ENCODE measurements at regions not wholly inside any gene's neighbourhood (a gene's known extent, or its start where the extent isn't known, plus 50 kb on each side); places are given as distances from the start of the nearest gene placed in this dataset.

GRCh38 chr15:79682851-79683288, 213.9 kb downstream of the MTHFS start (continued):
- TF ChIP-seq ZNF639 (tag by site-specific recombination; IDR thresholded peaks at IDR 0.05) (no peak), ZSCAN18 (tag by site-specific recombination; IDR thresholded peaks at IDR 0.05) (no peak), ZBTB21 (tag by site-specific recombination; IDR thresholded peaks at IDR 0.05) (no peak), ZNF580 (tag by site-specific recombination; IDR thresholded peaks at IDR 0.05) (no peak), ZNF610 (tag by site-specific recombination; IDR thresholded peaks at IDR 0.05; ENCODE audit: borderline replicate concordance) (no peak), GLI4 (tag by site-specific recombination; IDR thresholded peaks at IDR 0.05) (no peak), SALL2 (tag by site-specific recombination; IDR thresholded peaks at IDR 0.05; ENCODE audit: borderline replicate concordance) (no peak), AEBP2 (tag by site-specific recombination; IDR thresholded peaks at IDR 0.05; ENCODE audit: borderline replicate concordance) (no peak)

- Histone ChIP-seq H3K36me3 (ENCODE audit: control insufficient read depth in 2 of 2, insufficient read depth in 1 of 2, low read length in 2 of 2) (no peaks in the 10 kb centered on the region), H3K4me1 (ENCODE audit: control insufficient read depth, insufficient read depth, low read length) (no peaks in the 10 kb centered on the region), H3K9me3 (ENCODE audit: control insufficient read depth, insufficient read depth, low read depth, low read length) (no peaks in the 10 kb centered on the region), H3K4me3 (ENCODE audit: low read depth, low read length) (no peak overlapping the region), H3K27ac (ENCODE audit: extremely low read depth, low read depth, low read length) (no peak overlapping the region)
- ChIA-PET CTCF (interaction anchor here (0.6 to 1.2 kb wide), 2 partner anchors 93 to 301 kb away, joined by 5 read pairs; no protein-coding TSS in a partner anchor), POLR2A (no interaction called here)
- TF ChIP-seq HOXA7 (CRISPR knock-in tag; IDR thresholded peaks at IDR 0.05; ENCODE audit: borderline replicate concordance) (no peak), ZNF335 (tag by site-specific recombination; conservative IDR thresholded peaks at IDR 0.05) (no peak), ZNF24 (tag by site-specific recombination; IDR thresholded peaks at IDR 0.05) (no peak), ZNF48 (tag by site-specific recombination; IDR thresholded peaks at IDR 0.05) (no peak)
These were observed 207.8 kb downstream of the MTHFS start for GRCh38 chr15:79689030-79689429.

GRCh38 chr15:79700951-79701480, 195.8 kb downstream of the MTHFS start:
- Histone ChIP-seq H3K4me3 (ENCODE audit: low read depth, low read length) (no peak overlapping the region), H3K27ac (ENCODE audit: extremely low read depth, low read depth, low read length) (no peak overlapping the region), H3K4me1 (ENCODE audit: control insufficient read depth, insufficient read depth, low read length) (no peaks in the 10 kb centered on the region), H3K36me3 (ENCODE audit: control insufficient read depth in 2 of 2, insufficient read depth in 1 of 2, low read length in 2 of 2) (no peaks in the 10 kb centered on the region), H3K9me3 (ENCODE audit: control insufficient read depth, insufficient read depth, low read depth, low read length) (no peaks in the 10 kb centered on the region)
- CTCF ChIA-PET = no interaction called here
- POLR2A ChIA-PET = no interaction called here
- TF ChIP-seq ZFP41 (tag by site-specific recombination; IDR thresholded peaks at IDR 0.05; ENCODE audit: borderline replicate concordance) (no peak), ZNF645 (tag by site-specific recombination; IDR thresholded peaks at IDR 0.05) (no peak), ZNF114 (tag by site-specific recombination; IDR thresholded peaks at IDR 0.05) (no peak), ZBTB48 (tag by site-specific recombination; IDR thresholded peaks at IDR 0.05) (no peak), ZNF585B (tag by site-specific recombination; IDR thresholded peaks at IDR 0.05) (no peak), ATF2 (tag by site-specific recombination; IDR thresholded peaks at IDR 0.05; ENCODE audit: low read depth) (no peak), ZNF335 (tag by site-specific recombination; conservative IDR thresholded peaks at IDR 0.05) (no peak), ZNF623 (tag by site-specific recombination; IDR thresholded peaks at IDR 0.05) (no peak), ZNF830 (tag by site-specific recombination; IDR thresholded peaks at IDR 0.05; ENCODE audit: low read depth) (no peak)
